ENCODE measurements at regions not wholly inside any gene's neighbourhood (a gene's known extent, or its start where the extent isn't known, plus 50 kb on each side); places are given as distances from the start of the nearest gene placed in this dataset.
"Not testable (repeated sequence)": the region's sequence is repeated elsewhere in the genome, so short reads cannot be mapped to it uniquely, and the experiment has no call there.

DNA sequence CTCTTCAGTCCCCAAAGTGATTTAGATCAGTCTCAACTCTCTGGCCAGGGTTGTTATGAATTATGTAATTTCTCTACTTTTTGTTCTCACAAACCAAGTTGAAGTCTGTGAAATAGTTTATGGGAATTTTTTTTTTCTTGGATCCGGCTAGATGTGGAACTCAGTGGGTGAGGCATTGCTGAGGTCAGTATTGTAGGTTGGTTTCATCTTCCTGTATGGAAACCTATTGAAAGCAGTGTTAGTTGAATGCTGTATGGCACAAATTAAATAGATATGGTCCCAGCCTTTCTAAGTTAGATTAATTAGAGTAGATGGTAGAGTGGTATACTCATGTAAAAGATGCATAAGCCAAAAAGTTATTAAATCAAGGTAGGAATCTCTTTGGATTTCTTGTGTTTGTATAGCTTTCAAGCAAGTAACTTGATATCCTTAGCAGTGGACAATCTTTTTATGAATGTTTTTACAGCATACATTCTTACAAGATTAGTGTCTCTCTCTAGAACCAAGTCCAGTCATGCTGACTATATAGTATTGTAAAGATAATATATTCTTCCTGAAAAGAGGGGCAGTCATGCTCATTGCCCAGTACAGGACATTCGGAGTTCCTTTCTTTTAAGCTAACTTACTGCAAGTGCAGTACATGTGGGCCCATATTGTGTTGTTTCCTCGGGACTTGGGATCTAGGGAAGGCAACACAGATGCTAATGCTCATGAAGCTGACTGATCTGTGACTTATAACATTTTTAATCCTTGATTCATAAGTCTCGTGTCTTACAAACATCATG is 2541.1 kb downstream of the PCDH9 start:
- Histone ChIP-seq H3K9ac (ENCODE audit: low read depth, low read length) (no peak overlapping the region), H3K4me1 (ENCODE audit: control insufficient read depth, insufficient read depth, low read length) (peaks cover 14% of the 10 kb centered on the region), H3K4me2 (ENCODE audit: low read length) (peak overlapping the region; percentile 11), H3K4me3 (ENCODE audit: low read length) (no peak overlapping the region), H3K9me3 (replicated peaks; ENCODE audit: low read length) (no peaks in the 10 kb centered on the region), H3K27me3 (ENCODE audit: control insufficient read depth, insufficient read depth, low read length) (no peaks in the 10 kb centered on the region), H3K36me3 (ENCODE audit: insufficient read depth, low read length) (no peaks in the 10 kb centered on the region)

DNA sequence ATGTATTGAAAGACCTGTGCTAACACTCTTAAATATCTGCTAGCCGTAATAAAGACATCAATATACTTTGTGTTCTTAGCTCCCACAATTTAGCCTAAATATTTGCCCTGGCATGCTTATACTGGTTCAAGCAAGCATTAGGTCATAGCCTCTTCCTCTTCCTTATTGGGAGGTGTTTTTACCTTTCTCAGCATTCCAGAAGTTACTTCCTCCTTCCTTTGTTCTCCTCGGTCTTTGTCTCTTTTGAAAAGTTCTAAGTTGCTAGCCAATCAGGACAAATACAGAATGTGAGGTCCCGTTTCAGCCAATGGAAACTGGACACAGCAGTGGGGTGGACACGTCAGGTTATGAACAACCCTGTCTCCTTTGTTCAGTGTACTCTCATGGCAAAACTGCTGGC is 2543.6 kb downstream of the PCDH9 start:
- H3K4me2 ChIP-seq (ENCODE audit: low read length); H3K4me3 ChIP-seq (ENCODE audit: low read length); H3K9ac ChIP-seq (ENCODE audit: low read depth, low read length); H3K36me3 ChIP-seq (ENCODE audit: insufficient read depth, low read length); H3K9me3 ChIP-seq (replicated peaks; ENCODE audit: low read length); H3K27me3 ChIP-seq (ENCODE audit: control insufficient read depth, insufficient read depth, low read length): not testable (repeated sequence)
- H3K4me1 ChIP-seq (ENCODE audit: control insufficient read depth, insufficient read depth, low read length), result peaks cover 14% of the 10 kb centered on the region

GRCh38 chr13:64684685-64685431 is 2545.3 kb downstream of the PCDH9 start:
- no peak overlapping the region for H3K4me3 ChIP-seq (ENCODE audit: low read length)
- H3K4me1 ChIP-seq (ENCODE audit: control insufficient read depth, insufficient read depth, low read length), result peaks cover 13% of the 10 kb centered on the region
- H3K27me3 ChIP-seq (ENCODE audit: control insufficient read depth, insufficient read depth, low read length), result no peaks in the 10 kb centered on the region
- no peak overlapping the region for H3K4me2 ChIP-seq (ENCODE audit: low read length)
- H3K9me3 ChIP-seq (replicated peaks; ENCODE audit: low read length), result no peaks in the 10 kb centered on the region
- H3K36me3 ChIP-seq (ENCODE audit: insufficient read depth, low read length), result no peaks in the 10 kb centered on the region
- no peak overlapping the region for H3K9ac ChIP-seq (ENCODE audit: low read depth, low read length)

DNA sequence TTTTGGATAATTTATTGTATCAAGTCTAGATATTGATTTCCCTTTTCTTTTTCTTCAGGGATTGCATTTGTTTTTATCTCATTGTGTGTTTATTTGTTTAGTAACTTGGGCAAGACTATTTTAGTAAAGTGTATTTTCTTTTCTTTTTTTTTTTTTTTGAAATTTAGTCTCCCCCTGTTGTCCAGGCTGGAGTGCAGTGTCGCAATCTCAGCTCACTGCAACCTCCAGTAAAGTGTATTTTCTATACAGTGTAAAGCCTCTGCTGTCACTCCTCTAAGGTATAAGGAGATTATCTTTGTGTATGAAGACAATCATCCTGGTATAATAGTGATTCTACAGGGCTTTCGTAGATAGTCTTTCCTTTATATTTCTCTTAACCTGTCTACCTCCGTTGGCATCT is 2546.0 kb downstream of the PCDH9 start:
- no peaks in the 10 kb centered on the region for H3K27me3 ChIP-seq (ENCODE audit: control insufficient read depth, insufficient read depth, low read length)
- H3K4me3 ChIP-seq (ENCODE audit: low read length), result no peak overlapping the region
- H3K4me1 ChIP-seq (ENCODE audit: control insufficient read depth, insufficient read depth, low read length), result peaks cover 6% of the 10 kb centered on the region
- H3K4me2 ChIP-seq (ENCODE audit: low read length), result no peak overlapping the region
- H3K9ac ChIP-seq (ENCODE audit: low read depth, low read length), result no peak overlapping the region
- H3K9me3 ChIP-seq (replicated peaks; ENCODE audit: low read length), result no peaks in the 10 kb centered on the region
- H3K36me3 ChIP-seq (ENCODE audit: insufficient read depth, low read length), result no peaks in the 10 kb centered on the region

GRCh38 chr13:64680739-64681138 is 2549.4 kb downstream of the PCDH9 start:
- Histone ChIP-seq H3K4me2 (ENCODE audit: low read length) (no peak overlapping the region), H3K9me3 (replicated peaks; ENCODE audit: low read length) (no peaks in the 10 kb centered on the region), H3K9ac (ENCODE audit: low read depth, low read length) (no peak overlapping the region), H3K4me1 (ENCODE audit: control insufficient read depth, insufficient read depth, low read length) (peaks cover 4% of the 10 kb centered on the region), H3K36me3 (ENCODE audit: insufficient read depth, low read length) (no peaks in the 10 kb centered on the region), H3K27me3 (ENCODE audit: control insufficient read depth, insufficient read depth, low read length) (no peaks in the 10 kb centered on the region), H3K4me3 (ENCODE audit: low read length) (no peak overlapping the region)

DNA sequence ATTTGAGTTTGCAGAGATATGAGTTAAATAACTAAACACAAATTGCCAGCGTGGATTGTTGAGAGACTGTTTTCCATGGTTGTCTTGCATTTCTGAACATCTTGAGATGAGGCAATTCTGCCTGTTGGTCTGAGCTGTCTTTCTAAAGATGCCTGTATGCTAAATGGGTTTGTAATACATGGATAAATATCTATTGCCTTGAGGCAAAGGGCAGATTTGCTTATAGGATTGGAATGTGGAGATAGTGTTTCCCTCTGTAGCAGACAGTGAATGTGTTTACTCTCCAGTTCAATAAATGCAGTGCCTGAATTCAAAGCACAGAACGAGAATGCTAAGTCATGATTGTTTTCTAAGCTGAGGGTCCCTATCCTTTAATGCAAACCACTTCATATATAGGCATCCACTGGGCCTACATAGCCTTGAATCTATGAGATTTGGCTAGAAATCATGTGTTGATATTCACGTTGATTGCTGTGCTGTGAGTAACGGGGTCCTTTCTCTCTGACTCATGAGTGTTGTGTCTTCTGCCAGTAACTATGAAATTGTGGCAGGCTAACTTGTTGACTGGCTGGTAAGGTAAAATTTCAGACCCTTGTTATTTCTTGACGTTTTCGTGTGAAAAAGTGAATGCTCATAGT is 2554.8 kb downstream of the PCDH9 start:
- Histone ChIP-seq H3K4me3 (ENCODE audit: low read length) (peak overlapping the region; percentile 32), H3K4me2 (ENCODE audit: low read length) (peak overlapping the region; percentile 67), H3K9ac (ENCODE audit: low read depth, low read length) (no peak overlapping the region), H3K36me3 (ENCODE audit: insufficient read depth, low read length) (no peaks in the 10 kb centered on the region), H3K4me1 (ENCODE audit: control insufficient read depth, insufficient read depth, low read length) (peaks cover 15% of the 10 kb centered on the region), H3K9me3 (replicated peaks; ENCODE audit: low read length) (no peaks in the 10 kb centered on the region), H3K27me3 (ENCODE audit: control insufficient read depth, insufficient read depth, low read length) (no peaks in the 10 kb centered on the region)

GRCh38 chr13:64674126-64674525 is 2556.0 kb downstream of the PCDH9 start:
- peaks cover 15% of the 10 kb centered on the region for H3K4me1 ChIP-seq (ENCODE audit: control insufficient read depth, insufficient read depth, low read length)
- no peaks in the 10 kb centered on the region for H3K36me3 ChIP-seq (ENCODE audit: insufficient read depth, low read length)
- no peaks in the 10 kb centered on the region for H3K27me3 ChIP-seq (ENCODE audit: control insufficient read depth, insufficient read depth, low read length)
- no peak overlapping the region for H3K4me2 ChIP-seq (ENCODE audit: low read length)
- no peak overlapping the region for H3K4me3 ChIP-seq (ENCODE audit: low read length)
- no peaks in the 10 kb centered on the region for H3K9me3 ChIP-seq (replicated peaks; ENCODE audit: low read length)
- H3K9ac ChIP-seq (ENCODE audit: low read depth, low read length), result no peak overlapping the region

DNA sequence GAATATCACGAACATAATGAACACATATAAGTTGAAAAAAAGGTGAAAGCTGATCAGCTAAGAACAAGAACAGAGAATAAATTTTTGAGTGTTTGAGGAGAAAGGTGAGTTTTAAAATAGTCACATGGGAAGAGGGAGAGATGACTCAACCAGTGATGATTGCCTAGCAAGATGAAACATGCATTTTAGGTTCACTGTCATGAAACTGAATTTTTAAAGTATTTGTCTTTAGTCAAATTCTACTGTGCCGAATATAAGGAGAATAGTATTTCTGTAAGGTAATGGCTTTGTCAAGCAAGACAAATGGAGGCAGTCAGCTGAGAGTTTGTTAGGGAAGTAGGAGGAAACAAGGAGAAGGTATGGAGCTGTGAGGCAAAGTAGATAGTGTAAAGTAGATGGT is 2557.4 kb downstream of the PCDH9 start:
- H3K4me2 ChIP-seq (ENCODE audit: low read length), result no peak overlapping the region
- H3K9me3 ChIP-seq (replicated peaks; ENCODE audit: low read length), result no peaks in the 10 kb centered on the region
- peaks cover 15% of the 10 kb centered on the region for H3K4me1 ChIP-seq (ENCODE audit: control insufficient read depth, insufficient read depth, low read length)
- no peaks in the 10 kb centered on the region for H3K27me3 ChIP-seq (ENCODE audit: control insufficient read depth, insufficient read depth, low read length)
- no peaks in the 10 kb centered on the region for H3K36me3 ChIP-seq (ENCODE audit: insufficient read depth, low read length)
- no peak overlapping the region for H3K9ac ChIP-seq (ENCODE audit: low read depth, low read length)
- no peak overlapping the region for H3K4me3 ChIP-seq (ENCODE audit: low read length)

DNA sequence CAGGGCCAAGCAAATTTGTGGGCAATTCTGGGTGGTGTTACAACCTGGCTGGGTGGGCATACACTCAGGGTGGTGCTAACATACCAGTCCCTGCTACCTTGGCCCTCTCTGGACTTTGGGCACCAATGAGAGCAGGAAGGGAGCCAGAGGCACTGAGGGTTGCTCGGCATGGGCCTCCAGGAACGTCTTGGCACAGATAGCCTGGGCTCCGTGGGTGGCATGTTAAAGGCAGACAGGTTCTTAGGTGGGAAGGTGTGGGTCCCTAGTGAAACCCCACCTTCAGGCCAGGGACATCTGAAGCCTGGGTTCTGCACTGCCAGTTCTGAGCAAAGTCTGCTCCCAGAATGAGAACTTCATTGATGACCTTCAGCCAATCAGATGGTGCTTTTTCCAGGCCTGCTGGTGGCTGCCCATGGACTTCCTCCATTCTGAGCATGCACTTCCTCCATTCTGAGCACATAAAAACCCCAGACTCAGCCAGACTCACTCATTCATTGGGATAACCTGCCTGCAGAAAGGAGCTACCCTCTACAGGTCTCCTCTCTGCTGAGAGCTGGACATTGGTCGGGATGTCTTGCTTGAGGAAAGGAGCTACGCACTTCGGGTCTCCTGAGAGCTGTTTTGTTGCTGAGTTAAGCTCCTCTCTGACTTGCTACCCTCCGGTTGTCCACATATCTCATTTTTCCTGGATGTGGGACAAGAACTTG is 2567.1 kb downstream of the PCDH9 start:
- Histone ChIP-seq H3K36me3 (ENCODE audit: insufficient read depth, low read length) (no peaks in the 10 kb centered on the region), H3K9ac (ENCODE audit: low read depth, low read length) (no peak overlapping the region), H3K27me3 (ENCODE audit: control insufficient read depth, insufficient read depth, low read length) (no peaks in the 10 kb centered on the region), H3K4me3 (ENCODE audit: low read length) (no peak overlapping the region), H3K9me3 (replicated peaks; ENCODE audit: low read length) (peaks cover 3% of the 10 kb centered on the region), H3K4me2 (ENCODE audit: low read length) (no peak overlapping the region), H3K4me1 (ENCODE audit: control insufficient read depth, insufficient read depth, low read length) (no peaks in the 10 kb centered on the region)

- H3K27me3 ChIP-seq (ENCODE audit: control insufficient read depth, insufficient read depth, low read length), result no peaks in the 10 kb centered on the region
- no peak overlapping the region for H3K4me2 ChIP-seq (ENCODE audit: low read length)
- no peak overlapping the region for H3K9ac ChIP-seq (ENCODE audit: low read depth, low read length)
- H3K4me3 ChIP-seq (ENCODE audit: low read length), result no peak overlapping the region
- H3K4me1 ChIP-seq (ENCODE audit: control insufficient read depth, insufficient read depth, low read length), result no peaks in the 10 kb centered on the region
- H3K9me3 ChIP-seq (replicated peaks; ENCODE audit: low read length), result no peaks in the 10 kb centered on the region
- H3K36me3 ChIP-seq (ENCODE audit: insufficient read depth, low read length), result no peaks in the 10 kb centered on the region
Measured at GRCh38 chr13:64648293-64648692, 2581.8 kb downstream of the PCDH9 start.

- Histone ChIP-seq H3K4me2 (ENCODE audit: low read length) (no peak overlapping the region), H3K4me3 (ENCODE audit: low read length) (no peak overlapping the region), H3K27me3 (ENCODE audit: control insufficient read depth, insufficient read depth, low read length) (no peaks in the 10 kb centered on the region), H3K9me3 (replicated peaks; ENCODE audit: low read length) (no peaks in the 10 kb centered on the region), H3K4me1 (ENCODE audit: control insufficient read depth, insufficient read depth, low read length) (peaks cover 8% of the 10 kb centered on the region), H3K9ac (ENCODE audit: low read depth, low read length) (no peak overlapping the region), H3K36me3 (ENCODE audit: insufficient read depth, low read length) (no peaks in the 10 kb centered on the region)
Measured at GRCh38 chr13:64643066-64643465, 2587.1 kb downstream of the PCDH9 start.

All from skeletal muscle satellite cell (primary cell).